Thoracic aorta (tissue), 2 donors: ENCODE measurements at regions not wholly inside any gene's neighbourhood (a gene's known extent, or its start where the extent isn't known, plus 50 kb on each side); places are given as distances from the start of the nearest gene placed in this dataset.

Experiments
- ATAC-seq: fragments of 150-250 bp; one replicate; pipeline ENCODE4 v1.8.0; 2017; ENCODE audit warnings: low read depth; ENCODE audit not compliant: insufficient number of reproducible peaks, low FRiP score
- DNase-seq: peaks from one replicate; pipeline ENCODE4 v3.0.0-alpha.2; 2020; ENCODE audit warnings: low spot score
- H3K27ac ChIP-seq, 2 donors: fragments of 200-600 bp; sonication (generic); 1 replicate in 1 of 2; 2 replicates in 1 of 2; pipeline ENCODE4 v1.5.1; 2016; ENCODE audit warnings: mild to moderate bottlenecking in 2 of 2, moderate library complexity in 2 of 2
- H3K27me3 ChIP-seq: fragments of 200-600 bp; sonication (generic); replicated peaks from 2 replicates; pipeline ENCODE4 v1.6.0; 2016; ENCODE audit warnings: mild to moderate bottlenecking; ENCODE audit not compliant: insufficient read depth
- H3K36me3 ChIP-seq: fragments of 200-600 bp; sonication (generic); one replicate; pipeline ENCODE4 v1.5.1; 2016
- H3K4me1 ChIP-seq, 2 donors: fragments of 200-600 bp; sonication (generic); 1 replicate in 1 of 2; 2 replicates in 1 of 2; pipeline versions ENCODE4 v1.5.1 to v1.6.0; 2016; ENCODE audit warnings: low read depth in 2 of 2, mild to moderate bottlenecking in 1 of 2; ENCODE audit not compliant: control insufficient read depth in 1 of 2
- H3K4me3 ChIP-seq: fragments of 200-600 bp; sonication (generic); 2 replicates; pipeline ENCODE4 v1.5.1; 2016; ENCODE audit warnings: mild to moderate bottlenecking
- H3K9me3 ChIP-seq: fragments of 200-600 bp; sonication (generic); 2 replicates; pipeline ENCODE4 v1.5.1; 2016
- CTCF ChIP-seq: fragments of 200-600 bp; sonication (generic); IDR thresholded peaks from one replicate; pipeline ENCODE4 v1.5.1; 2019; ENCODE audit warnings: antibody characterized with exemption

GRCh38 chr1:220366269-220366668, 94.0 kb upstream of the RAB3GAP2 start:
- no peak overlapping the region for H3K4me3 ChIP-seq
- DNase-seq (no peak), ATAC-seq (no peak)
- no peaks in the 10 kb centered on the region for H3K27me3 ChIP-seq
- no peaks in the 10 kb centered on the region for H3K9me3 ChIP-seq
- H3K36me3 ChIP-seq = no peaks in the 10 kb centered on the region
- no peak for TF ChIP-seq CTCF
- H3K4me1 ChIP-seq = no peaks in the 10 kb centered on the region
- no peak overlapping the region for H3K27ac ChIP-seq

- Histone ChIP-seq H3K4me3 (no peak overlapping the region), H3K27me3 (no peaks in the 10 kb centered on the region), H3K36me3 (no peaks in the 10 kb centered on the region), H3K4me1 (no peaks in the 10 kb centered on the region), H3K27ac (no peak overlapping the region), H3K9me3 (no peaks in the 10 kb centered on the region)
- DNase-seq (no peak), ATAC-seq (no peak)
- no peak for TF ChIP-seq CTCF
These were observed 91.1 kb upstream of the RAB3GAP2 start for GRCh38 chr1:220363196-220363837.

- Histone ChIP-seq H3K4me1 (no peaks in the 10 kb centered on the region), H3K9me3 (no peaks in the 10 kb centered on the region), H3K36me3 (no peaks in the 10 kb centered on the region), H3K27me3 (no peaks in the 10 kb centered on the region), H3K27ac (no peak overlapping the region), H3K4me3 (no peak overlapping the region)
- no peak for TF ChIP-seq CTCF
- no peak for ATAC-seq
- no peak for DNase-seq
These were observed 85.0 kb upstream of the RAB3GAP2 start for GRCh38 chr1:220356981-220357850.

- no peak for TF ChIP-seq CTCF
- no peak for DNase-seq
- Histone ChIP-seq H3K4me3 (no peak overlapping the region), H3K4me1 (no peaks in the 10 kb centered on the region), H3K27ac (no peak overlapping the region), H3K9me3 (no peaks in the 10 kb centered on the region), H3K36me3 (no peaks in the 10 kb centered on the region), H3K27me3 (no peaks in the 10 kb centered on the region)
- ATAC-seq = no peak
These were observed 81.2 kb upstream of the RAB3GAP2 start for GRCh38 chr1:220353229-220354012.

DNA sequence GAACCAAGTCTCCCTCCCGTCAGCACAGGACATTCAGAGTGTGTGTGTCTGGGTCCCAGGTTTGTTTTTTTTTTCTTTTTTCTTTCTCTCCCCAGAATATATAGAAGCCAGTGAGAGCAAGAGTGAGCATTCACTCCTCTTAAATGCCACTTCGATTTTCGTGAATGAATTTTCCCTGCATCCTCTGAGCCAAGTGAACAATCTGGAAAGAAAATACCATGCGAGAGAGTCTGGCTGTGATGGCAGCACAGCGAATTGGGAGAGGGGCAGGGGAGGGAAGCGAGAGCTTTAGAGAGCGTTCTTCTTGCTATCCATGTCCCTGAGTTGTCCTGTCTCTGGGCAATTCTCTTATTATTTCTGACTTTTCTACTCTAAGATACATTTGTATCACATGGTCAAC, 76.0 kb upstream of the RAB3GAP2 start:
- TF ChIP-seq CTCF = no peak
- Histone ChIP-seq H3K9me3 (no peaks in the 10 kb centered on the region), H3K27ac (no peak overlapping the region), H3K4me1 (no peaks in the 10 kb centered on the region), H3K4me3 (no peak overlapping the region), H3K27me3 (no peaks in the 10 kb centered on the region), H3K36me3 (no peaks in the 10 kb centered on the region)
- ATAC-seq = no peak
- DNase-seq = no peak
